DOHH2 (cell line): ENCODE measurements at regions not wholly inside any gene's neighbourhood (a gene's known extent, or its start where the extent isn't known, plus 50 kb on each side); places are given as distances from the start of the nearest gene placed in this dataset.

Source experiments
- H3F3A ChIP-seq: fragments of 200-600 bp; sonication (generic), shearing (Covaris generic); 2 replicates; pipeline ENCODE4 v1.6.0; 2016; ENCODE audit warnings: antibody characterized with exemption, mild to moderate bottlenecking; ENCODE audit not compliant: control insufficient read depth, insufficient read depth
- H3K27ac ChIP-seq: fragments of 200-600 bp; sonication (generic); 2 replicates; pipeline ENCODE4 v1.5.1; 2014; ENCODE audit warnings: low read depth, mild to moderate bottlenecking, low read length, moderate library complexity
- H3K27me3 ChIP-seq: fragments of 200-600 bp; sonication (generic); 2 replicates; pipeline ENCODE4 v1.6.1; 2014; ENCODE audit warnings: mild to moderate bottlenecking, low read length, mixed read lengths; ENCODE audit not compliant: control insufficient read depth
- H3K36me3 ChIP-seq: fragments of 200-600 bp; sonication (generic); 2 replicates; pipeline ENCODE4 v1.6.1; 2014; ENCODE audit warnings: mild to moderate bottlenecking, low read length, moderate library complexity, mixed read lengths; ENCODE audit not compliant: control insufficient read depth
- H3K4me1 ChIP-seq: fragments of 200-600 bp; sonication (generic); 2 replicates; pipeline ENCODE4 v1.6.1; 2014; ENCODE audit warnings: mild to moderate bottlenecking, low read length, mixed read lengths; ENCODE audit not compliant: control insufficient read depth
- H3K4me2 ChIP-seq: fragments of 200-600 bp; sonication (generic); 2 replicates; pipeline ENCODE4 v1.6.0; 2014; ENCODE audit warnings: mild to moderate bottlenecking, low read length, moderate library complexity
- H3K4me3 ChIP-seq: fragments of 200-600 bp; sonication (generic); 2 replicates; pipeline ENCODE4 v1.5.1; 2014; ENCODE audit warnings: mild to moderate bottlenecking, low read length, mixed read lengths
- H3K79me2 ChIP-seq: fragments of 200-600 bp; sonication (generic); 2 replicates; pipeline ENCODE4 v1.6.1; 2014; ENCODE audit warnings: mild to moderate bottlenecking, low read length, mixed read lengths; ENCODE audit not compliant: control insufficient read depth
- H3K9me2 ChIP-seq: fragments of 200-600 bp; sonication (generic); replicated peaks from 2 replicates; pipeline ENCODE4 v1.6.1; 2014; ENCODE audit warnings: mild to moderate bottlenecking, low read length, mixed read lengths; ENCODE audit not compliant: control insufficient read depth
- H3K9me3 ChIP-seq: fragments of 200-600 bp; sonication (generic); 2 replicates; pipeline ENCODE4 v1.6.1; 2014; ENCODE audit warnings: antibody characterized with exemption, low read length, mixed read lengths; ENCODE audit not compliant: control insufficient read depth, insufficient read depth
- H4K20me1 ChIP-seq: fragments of 200-600 bp; sonication (generic); 2 replicates; pipeline ENCODE4 v1.6.0; 2014; ENCODE audit warnings: low read depth, mild to moderate bottlenecking, antibody characterized with exemption, low read length, moderate library complexity; ENCODE audit not compliant: control insufficient read depth, insufficient read depth
- EZH2phosphoT487 ChIP-seq: fragments of 200-600 bp; sonication (generic); IDR thresholded peaks from 2 replicates; pipeline ENCODE4 v1.6.1; 2017; ENCODE audit warnings: borderline replicate concordance, mild to moderate bottlenecking, antibody characterized with exemption, low read length, moderate library complexity, mixed read lengths
- TF ChIP-seq, protein P1 (sequence below): fragments of 200-600 bp; sonication (generic); IDR thresholded peaks from one replicate; pipeline ENCODE4 v1.5.1; 2014; ENCODE audit warnings: antibody characterized with exemption, mild to moderate bottlenecking, low read depth, low read length; ENCODE audit not compliant: poor library complexity, severe bottlenecking

DNA sequence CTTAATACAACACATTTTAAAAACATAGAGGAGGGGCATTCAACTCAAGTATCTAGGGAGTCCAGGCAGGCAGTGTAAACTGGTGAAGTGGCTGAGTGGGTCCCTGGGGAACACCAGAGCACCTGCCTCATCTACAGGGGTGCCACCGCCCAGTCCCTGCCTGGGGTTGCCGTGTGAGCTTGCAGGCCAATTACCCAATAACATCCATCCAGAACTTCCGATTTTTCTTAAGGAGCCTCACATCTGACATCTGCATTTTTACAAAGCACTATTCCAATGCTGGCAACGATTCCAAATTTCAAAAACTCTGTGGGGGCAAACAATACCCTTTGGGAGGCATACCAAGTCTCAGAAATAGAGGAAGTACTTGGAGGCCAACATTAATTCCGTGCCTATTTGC, 288.4 kb upstream of the TSHZ2 start:
- Histone ChIP-seq H3K27ac (no peak overlapping the region), H3K27me3 (no peaks in the 10 kb centered on the region), H3K4me3 (no peak overlapping the region), H3K4me1 (no peaks in the 10 kb centered on the region), H3K36me3 (no peaks in the 10 kb centered on the region), H3K9me3 (no peaks in the 10 kb centered on the region), H3K4me2 (no peak overlapping the region), H3K79me2 (no peaks in the 10 kb centered on the region), H3K9me2 (no peaks in the 10 kb centered on the region), H4K20me1 (no peaks in the 10 kb centered on the region), H3F3A (no peaks in the 10 kb centered on the region)
- TF ChIP-seq EZH2phosphoT487 = no peak
- TF ChIP-seq, protein P1, sequence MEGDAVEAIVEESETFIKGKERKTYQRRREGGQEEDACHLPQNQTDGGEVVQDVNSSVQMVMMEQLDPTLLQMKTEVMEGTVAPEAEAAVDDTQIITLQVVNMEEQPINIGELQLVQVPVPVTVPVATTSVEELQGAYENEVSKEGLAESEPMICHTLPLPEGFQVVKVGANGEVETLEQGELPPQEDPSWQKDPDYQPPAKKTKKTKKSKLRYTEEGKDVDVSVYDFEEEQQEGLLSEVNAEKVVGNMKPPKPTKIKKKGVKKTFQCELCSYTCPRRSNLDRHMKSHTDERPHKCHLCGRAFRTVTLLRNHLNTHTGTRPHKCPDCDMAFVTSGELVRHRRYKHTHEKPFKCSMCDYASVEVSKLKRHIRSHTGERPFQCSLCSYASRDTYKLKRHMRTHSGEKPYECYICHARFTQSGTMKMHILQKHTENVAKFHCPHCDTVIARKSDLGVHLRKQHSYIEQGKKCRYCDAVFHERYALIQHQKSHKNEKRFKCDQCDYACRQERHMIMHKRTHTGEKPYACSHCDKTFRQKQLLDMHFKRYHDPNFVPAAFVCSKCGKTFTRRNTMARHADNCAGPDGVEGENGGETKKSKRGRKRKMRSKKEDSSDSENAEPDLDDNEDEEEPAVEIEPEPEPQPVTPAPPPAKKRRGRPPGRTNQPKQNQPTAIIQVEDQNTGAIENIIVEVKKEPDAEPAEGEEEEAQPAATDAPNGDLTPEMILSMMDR = no peak

DNA sequence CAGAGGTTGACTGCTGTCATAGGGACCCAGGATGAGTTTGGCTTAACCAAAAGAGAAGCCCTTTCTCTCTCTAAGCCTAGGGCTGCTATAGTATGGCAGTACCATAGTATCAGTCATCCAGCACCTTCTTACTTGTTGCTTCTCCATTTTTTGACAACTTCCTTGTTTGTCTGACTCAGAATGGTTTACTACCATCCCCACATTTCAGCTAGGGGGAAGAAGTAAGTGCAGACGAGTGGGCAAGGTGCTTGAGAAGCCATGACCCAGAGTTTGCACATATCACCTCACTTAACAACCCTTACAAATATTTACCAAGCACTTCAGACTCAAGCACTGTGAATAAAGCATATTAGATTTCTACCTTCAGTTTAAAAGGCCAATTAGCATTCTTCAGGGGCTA, 289.9 kb upstream of the TSHZ2 start:
- Histone ChIP-seq H3K27ac (no peak overlapping the region), H3K9me3 (no peaks in the 10 kb centered on the region), H4K20me1 (no peaks in the 10 kb centered on the region), H3K9me2 (no peaks in the 10 kb centered on the region), H3K4me3 (no peak overlapping the region), H3K4me2 (no peak overlapping the region), H3K36me3 (no peaks in the 10 kb centered on the region), H3K27me3 (no peaks in the 10 kb centered on the region), H3K4me1 (no peaks in the 10 kb centered on the region), H3K79me2 (no peaks in the 10 kb centered on the region), H3F3A (no peaks in the 10 kb centered on the region)
- TF ChIP-seq, protein P1 = no peak
- no peak for TF ChIP-seq EZH2phosphoT487

DNA sequence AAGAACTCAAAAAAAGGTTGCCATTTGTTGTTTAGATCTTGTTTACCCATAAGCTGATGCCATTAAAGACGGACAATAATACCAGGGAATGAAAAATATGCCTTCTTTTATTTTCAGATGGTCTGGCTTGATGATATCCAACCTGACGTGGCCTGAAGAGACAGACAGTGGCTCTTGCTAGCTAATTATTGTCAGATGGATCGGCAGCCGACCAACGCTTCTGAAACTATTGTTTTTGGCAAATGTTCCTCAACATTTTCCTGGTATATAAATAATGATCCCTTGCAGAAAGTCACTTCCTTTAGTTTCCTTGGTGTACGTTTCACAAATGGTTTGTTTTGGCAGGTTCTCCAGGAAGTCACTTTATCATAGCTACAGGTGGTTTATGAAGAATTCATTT, 290.9 kb upstream of the TSHZ2 start:
- no peaks in the 10 kb centered on the region for H4K20me1 ChIP-seq
- no peaks in the 10 kb centered on the region for H3K4me1 ChIP-seq
- H3K9me2 ChIP-seq = no peaks in the 10 kb centered on the region
- H3K79me2 ChIP-seq = no peaks in the 10 kb centered on the region
- no peaks in the 10 kb centered on the region for H3F3A ChIP-seq
- TF ChIP-seq EZH2phosphoT487 = no peak
- TF ChIP-seq, protein P1 = no peak
- no peaks in the 10 kb centered on the region for H3K9me3 ChIP-seq
- H3K36me3 ChIP-seq = no peaks in the 10 kb centered on the region
- no peak overlapping the region for H3K27ac ChIP-seq
- no peaks in the 10 kb centered on the region for H3K27me3 ChIP-seq
- no peak overlapping the region for H3K4me3 ChIP-seq
- no peak overlapping the region for H3K4me2 ChIP-seq

DNA sequence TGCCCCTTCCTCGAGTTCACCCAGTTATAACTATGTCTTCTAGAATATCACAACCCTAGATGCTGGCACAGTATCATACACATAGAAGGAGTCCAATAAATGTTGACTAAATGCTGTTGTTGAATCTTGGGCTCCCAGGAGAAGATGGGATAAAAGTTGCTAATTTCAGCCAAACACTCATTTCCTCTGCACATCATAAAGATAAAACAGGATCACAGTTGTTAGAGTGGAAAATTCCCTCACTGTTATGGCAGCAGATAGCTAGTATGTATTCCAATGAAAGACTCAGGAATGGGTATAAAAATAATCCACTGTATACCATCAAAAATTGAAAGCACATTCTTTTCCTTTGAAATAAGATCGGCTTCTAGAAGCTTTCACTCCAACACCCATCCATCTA, 294.9 kb upstream of the TSHZ2 start:
- Histone ChIP-seq H3K9me3 (no peaks in the 10 kb centered on the region), H4K20me1 (no peaks in the 10 kb centered on the region), H3K4me3 (no peak overlapping the region), H3K4me2 (no peak overlapping the region), H3K9me2 (no peaks in the 10 kb centered on the region), H3K27me3 (no peaks in the 10 kb centered on the region), H3K36me3 (no peaks in the 10 kb centered on the region), H3K4me1 (0 out of 2 replicates have a peak, but pooled peaks cover 4% of the 10 kb centered on the region), H3F3A (no peaks in the 10 kb centered on the region), H3K79me2 (no peaks in the 10 kb centered on the region), H3K27ac (no peak overlapping the region)
- TF ChIP-seq EZH2phosphoT487 = no peak
- TF ChIP-seq, protein P1 = no peak
